ENCODE measurements at regions not wholly inside any gene's neighbourhood (a gene's known extent, or its start where the extent isn't known, plus 50 kb on each side); places are given as distances from the start of the nearest gene placed in this dataset.
"Not testable (repeated sequence)": the region's sequence is repeated elsewhere in the genome, so short reads cannot be mapped to it uniquely, and the experiment has no call there.

DNA sequence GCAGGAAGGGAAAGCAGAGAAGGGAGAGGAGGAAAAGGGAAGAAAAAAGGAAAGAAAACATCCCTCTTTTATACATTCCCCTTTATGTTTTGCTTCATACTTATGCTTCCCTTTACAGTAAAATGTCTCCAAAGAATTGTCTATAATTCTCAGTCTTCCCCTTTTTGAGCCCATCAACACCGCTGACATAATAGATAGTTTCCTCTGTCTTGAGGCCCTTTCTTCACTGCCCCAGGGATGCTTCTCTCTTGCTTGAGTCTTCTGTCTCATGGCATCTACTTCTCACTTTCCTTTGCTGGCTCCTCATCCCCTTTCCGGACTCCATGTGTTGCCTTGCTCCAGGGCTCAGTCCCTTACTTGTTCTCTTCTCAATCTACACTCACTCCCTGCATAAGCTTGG lies 99.7 kb upstream of the DAZL start:
- in situ Hi-C loops (cut with HindIII; ENCODE audit: low sequenced_read_pairs), result no loop called here

DNA sequence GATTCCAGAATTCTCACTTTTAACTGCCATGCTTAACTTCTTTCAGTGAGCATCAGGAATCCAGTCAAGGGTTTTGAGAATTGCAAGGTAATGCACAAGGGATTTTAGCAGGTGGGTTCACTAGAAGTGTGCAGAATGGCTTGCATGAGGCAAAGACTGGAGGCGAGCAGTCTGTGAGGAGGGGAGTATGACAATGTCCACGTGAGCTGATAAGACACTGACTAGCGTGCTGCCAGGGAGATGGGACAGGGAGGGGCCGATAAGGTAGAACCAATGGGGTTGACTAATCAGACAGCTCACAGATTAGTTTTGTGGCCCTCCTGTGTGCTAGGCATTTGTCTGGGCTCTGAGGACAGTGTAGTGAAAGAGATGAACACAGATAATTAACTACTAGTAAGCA lies 102.0 kb upstream of the DAZL start:
- in situ Hi-C loops (cut with HindIII; ENCODE audit: low sequenced_read_pairs), result no loop called here

DNA sequence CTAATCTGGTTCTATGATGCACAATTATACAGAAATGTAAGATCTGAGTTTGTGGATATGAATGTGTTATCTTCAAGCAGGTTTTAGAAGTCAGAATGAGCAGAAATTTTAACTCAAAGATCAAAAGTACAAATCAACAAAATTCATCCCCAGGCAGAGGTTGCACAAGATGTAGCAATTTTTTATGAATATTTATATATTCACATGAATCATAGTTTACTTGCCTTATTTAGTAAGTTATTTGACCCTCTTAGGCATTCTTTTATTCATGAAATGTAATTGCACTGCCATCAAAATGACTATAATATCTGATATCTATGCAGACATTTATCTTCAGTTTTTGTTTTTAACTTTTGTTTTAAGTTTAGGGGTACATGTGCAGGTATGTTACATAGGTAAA lies 103.1 kb upstream of the DAZL start:
- in situ Hi-C loops (cut with HindIII; ENCODE audit: low sequenced_read_pairs), result no loop called here

DNA sequence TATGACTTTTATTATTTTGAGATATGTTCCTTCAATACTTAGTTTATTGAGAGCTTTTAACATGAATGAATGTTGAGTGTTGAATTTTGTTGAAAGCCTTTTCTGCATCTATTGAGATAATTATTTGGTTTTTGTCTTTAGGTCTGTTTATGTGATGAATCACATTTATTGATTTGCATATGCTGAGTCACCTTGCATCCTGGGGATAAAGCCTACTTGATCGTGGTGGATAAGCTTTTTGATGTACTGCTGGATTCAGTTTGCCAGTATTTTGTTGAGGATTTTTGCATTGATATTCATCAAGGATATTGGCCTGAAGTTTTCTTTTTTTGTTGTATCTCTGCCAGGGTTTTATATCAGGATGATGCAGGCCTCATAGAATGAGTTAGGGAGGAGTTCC lies 106.5 kb upstream of the DAZL start:
- in situ Hi-C loops (cut with HindIII; ENCODE audit: low sequenced_read_pairs), result not testable (repeated sequence)

DNA sequence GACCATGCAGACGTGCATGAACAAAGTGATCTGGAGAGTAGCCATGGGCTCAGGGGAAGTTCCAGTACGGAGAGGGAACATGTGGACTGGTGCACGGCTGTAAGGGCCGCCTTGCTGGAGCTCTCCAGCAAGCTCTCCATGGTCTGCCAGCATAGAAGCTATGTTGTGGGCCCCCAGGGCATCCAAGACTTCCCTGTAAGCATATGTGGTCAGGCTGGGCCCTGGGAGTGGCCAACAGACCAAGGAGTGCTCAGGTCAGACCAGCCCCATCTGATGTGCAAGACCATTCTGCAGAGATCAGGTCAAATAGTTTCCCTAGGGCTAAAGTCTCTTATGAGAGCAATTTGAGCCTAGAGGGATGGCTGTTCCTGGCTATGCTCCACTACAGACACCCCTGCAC lies 110.1 kb upstream of the DAZL start:
- in situ Hi-C loops (cut with HindIII; ENCODE audit: low sequenced_read_pairs), result no loop called here

DNA sequence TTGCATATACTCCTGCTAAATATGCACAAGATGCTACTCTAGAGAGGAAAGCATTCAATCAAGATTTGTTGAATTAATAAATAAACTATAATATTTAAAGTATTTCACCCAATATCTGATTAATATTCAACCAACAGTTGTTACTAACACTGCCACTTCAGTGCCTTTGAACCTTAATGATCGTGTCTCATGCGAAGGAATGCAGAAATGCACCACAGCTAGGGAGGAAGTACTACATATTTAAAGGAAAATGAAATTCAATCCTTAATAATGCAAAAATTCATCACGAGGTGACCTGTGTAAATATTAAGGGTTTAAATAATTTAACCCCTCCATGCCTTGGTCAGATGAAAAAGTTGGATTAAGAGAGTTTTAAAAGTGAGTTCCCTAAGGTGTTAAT lies 114.2 kb upstream of the DAZL start:
- in situ Hi-C loops (cut with HindIII; ENCODE audit: low sequenced_read_pairs), result no loop called here

DNA sequence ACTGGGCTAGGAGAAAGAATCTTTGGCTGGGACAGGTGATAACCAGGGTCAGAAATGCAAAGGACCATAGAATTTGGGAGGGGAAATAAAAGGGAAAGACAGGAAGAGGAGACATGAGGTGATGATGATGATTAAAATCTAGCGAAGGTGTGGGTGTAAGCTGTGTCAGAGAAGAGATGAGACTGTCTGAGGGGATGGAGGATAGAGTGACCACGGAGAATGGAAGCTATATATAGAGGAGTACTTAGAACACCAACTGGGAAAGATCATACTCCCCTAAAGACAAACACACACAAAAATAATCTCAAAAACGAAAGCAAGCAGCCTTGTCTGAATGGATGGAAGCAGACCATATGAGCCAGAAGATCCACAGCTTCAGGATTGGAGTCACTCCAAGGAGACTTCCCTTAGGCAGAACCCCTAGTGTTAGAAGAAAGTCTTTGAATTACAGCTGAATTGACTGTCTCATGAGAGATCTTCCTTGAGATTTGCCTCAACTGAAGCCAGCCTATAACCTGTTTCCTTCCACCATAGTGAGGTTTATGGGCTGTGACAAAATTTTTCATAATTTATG lies 115.2 kb upstream of the DAZL start:
- in situ Hi-C loops (cut with HindIII; ENCODE audit: low sequenced_read_pairs), result no loop called here

DNA sequence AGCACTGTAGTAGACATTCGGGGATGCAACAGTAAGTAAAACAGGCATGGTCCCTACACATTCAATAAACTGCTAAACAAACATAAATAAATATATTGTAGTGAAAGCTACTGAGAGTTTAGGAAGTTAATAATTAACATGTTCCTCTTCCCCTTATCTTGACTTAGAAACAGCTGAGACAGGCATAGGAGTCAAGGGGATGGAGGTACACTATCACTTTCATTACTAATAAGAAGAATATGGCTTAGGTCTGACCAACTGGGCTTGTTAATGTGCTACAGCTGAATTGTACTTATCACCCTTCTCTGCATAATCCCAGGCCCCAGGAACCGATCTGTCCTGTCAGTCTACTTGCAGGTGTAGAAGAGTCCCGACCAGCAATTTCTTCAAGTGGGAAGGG lies 116.3 kb upstream of the DAZL start:
- in situ Hi-C loops (cut with HindIII; ENCODE audit: low sequenced_read_pairs), result no loop called here

DNA sequence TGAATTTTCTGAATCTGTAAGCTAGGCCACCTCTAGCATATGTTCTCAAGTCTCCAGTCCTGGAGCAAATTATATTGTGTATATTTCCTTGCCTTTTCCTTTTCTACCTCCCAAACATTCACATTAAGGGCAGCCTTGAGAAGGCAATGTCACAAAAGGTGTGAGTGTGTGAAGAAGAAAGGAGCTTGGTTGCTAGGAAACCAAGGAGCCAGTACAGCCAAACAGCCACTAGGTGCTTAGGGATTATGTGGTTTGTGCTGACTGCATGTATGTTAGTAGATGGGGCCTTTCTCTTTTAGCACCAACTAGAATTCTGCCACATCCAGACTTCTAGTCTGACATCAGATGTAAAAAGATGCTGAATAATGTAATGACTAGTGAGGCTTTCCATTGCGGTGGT lies 118.8 kb upstream of the DAZL start:
- in situ Hi-C loops (cut with HindIII; ENCODE audit: low sequenced_read_pairs), result no loop called here

DNA sequence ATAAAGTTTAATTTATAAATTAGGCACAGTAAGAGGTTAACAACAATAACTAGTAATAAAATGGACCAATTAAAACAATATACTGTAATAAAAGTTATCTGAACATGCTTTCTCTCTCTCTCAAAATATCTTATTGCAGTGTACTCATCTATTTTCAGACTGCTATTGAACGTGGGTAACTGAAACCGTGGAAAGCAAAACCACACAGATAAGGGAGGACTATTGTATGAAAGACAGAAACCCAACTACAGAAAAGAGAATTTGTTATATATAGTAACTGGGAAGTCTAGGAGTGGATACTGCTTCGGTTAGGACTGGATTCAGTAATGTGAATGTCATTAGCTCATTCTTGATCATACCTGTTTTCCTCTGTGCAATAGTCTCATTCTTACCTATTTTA lies 119.3 kb upstream of the DAZL start:
- in situ Hi-C loops (cut with HindIII; ENCODE audit: low sequenced_read_pairs), result no loop called here

DNA sequence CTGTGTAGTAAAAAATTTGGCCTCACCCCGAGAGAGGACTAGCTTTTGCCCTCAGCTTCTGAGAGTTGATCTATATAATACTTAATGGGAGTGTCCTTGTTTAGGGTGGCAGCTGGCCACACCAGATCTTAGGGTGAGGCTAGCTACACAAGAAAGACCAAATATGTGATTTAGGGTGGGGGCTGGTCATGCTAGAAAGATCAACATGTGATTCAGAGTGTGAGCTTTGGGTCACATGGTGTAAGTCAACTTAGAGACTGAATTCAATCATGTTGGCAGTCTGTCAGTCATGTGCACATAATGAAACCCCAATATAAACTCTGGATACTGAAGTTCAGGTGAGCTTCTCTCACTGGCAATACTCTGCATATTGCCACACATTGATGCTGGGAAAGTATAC lies 120.7 kb upstream of the DAZL start:
- in situ Hi-C loops (cut with HindIII; ENCODE audit: low sequenced_read_pairs), result no loop called here

DNA sequence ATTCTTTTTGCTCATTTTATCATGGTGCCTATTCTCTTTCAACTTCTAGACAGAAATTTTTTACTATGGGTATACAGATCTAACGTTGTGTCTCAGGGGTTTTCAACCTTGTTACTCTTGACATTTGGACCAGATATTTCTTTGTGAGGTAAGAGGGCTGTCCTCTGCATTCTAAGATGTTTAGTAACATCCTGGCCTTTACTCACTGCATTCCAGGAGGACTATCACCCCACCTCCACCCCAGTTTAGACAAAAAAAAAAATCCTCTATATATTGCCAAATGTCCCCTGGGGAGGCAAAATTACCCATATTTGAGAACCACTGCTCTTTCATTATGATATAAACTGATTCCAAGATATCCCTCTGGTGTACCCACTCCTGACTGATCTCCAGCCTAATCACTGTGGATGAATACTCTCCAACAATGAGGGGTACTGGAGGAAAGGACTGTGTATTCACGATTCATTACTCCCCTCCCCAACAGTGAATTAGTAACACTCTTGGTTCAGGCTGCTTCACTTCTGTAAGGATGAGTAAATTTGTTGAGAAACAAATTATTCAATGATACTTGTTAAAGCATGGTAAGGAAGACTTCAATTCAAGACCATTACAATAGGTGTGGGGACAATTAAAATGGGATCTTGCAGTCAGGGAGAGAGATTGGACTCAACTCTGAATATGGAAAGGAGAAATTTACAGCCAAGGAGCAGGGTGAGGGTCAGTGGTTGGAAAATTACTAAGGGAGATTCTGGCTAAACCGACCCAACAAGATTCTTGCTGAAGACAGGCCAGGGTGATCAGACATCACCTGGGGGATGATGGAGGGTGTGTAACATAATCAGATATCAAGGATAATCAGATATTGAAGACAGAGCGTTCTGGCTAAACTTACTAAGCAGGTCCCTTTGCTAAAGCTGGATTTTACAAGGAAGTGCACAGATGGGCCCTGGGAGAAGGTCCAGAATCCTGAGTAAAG lies 123.8 kb upstream of the DAZL start:
- in situ Hi-C loops (cut with HindIII; ENCODE audit: low sequenced_read_pairs), result no loop called here

DNA sequence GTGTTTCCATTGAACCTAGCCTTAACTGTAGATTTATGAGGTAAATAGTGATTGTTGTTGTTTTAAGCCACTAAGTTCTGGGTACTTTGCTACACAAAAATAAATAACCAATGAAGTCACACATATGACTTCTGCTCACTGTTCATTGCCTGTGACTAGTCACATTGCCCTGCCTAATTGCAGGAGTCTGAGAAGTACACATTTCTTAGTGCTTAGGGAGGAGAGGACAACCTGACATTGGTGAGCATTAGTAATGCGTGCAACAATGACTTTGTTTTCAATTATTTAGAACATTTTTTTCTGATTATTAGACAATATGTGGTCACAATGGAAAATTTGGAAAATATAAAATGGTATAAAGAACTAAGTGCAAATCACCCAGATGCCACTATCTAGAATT lies 133.2 kb upstream of the DAZL start:
- in situ Hi-C loops (cut with HindIII; ENCODE audit: low sequenced_read_pairs), result no loop called here

DNA sequence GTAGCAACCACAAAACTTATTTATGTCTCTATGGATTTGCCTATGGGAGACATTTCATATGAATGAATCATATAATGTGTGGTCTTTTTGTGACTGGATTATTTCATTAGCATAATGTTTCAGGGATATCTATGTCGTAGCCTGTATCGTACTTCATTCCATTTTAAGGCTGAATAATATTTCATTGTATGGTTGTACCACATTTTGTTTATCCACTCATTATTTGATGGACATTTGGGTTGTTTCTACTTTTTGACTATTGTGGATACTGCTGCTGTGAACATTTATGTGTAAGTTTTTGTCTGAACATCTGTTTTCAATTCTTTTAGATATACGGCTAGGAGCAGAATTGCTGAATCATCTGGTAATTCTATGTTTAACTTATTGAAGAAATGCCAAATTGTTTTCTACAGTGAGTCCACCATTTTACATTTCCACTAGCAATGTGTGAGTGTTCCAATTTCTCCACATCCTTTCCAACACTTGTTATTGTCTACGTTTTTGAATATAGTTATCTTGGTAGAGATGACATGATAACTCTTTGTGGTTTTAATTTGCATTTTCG lies 134.4 kb upstream of the DAZL start:
- in situ Hi-C loops (cut with HindIII; ENCODE audit: low sequenced_read_pairs), result no loop called here

DNA sequence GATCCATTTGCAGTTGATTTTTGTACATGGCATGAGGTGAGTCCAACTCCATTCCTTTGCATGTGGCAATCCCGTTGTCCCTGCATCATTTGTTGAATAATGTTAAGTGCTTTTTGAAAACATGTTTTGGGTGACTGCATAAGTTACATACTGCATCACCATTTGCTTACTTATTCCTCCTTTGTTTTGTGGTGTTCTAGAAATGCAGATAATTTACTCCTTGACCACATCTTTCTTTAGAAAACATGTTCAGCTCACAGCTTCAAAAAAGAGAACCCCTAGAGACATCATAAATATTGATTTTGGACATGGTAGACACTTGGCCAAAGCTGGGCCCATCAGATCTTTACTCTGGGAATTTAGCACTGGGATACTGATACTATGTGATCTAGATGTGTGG lies 135.3 kb upstream of the DAZL start:
- in situ Hi-C loops (cut with HindIII; ENCODE audit: low sequenced_read_pairs), result no loop called here

DNA sequence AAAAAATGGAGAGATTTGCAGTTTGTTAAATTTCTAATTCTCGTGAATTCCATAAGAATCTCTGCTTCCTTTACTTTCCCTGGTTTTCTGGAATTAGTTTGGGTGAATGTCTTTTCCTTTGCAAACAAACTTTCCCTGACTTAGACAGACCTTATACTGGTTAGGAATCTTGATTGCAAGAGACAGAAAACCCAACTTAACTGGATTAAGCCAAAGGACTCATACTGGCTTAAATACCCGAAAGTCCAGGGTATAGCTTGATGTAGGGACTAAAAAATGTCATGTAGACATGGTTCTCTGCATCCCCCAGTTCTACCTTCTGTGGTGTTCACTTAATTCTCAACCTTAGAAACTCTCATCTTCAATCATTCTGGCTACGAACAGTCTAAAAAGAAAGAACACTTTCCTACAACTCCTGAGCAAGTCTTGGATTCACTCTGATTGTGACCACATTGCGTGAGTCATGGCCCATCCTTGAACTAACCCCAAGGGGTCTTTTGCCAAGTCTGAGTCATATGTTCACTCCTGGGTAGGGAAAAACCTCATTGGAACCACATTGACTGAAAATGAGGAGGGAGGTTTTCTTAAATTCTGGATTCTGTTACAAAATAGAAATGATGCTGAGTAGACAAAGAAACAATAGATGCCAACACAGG lies 136.0 kb upstream of the DAZL start:
- in situ Hi-C loops (cut with HindIII; ENCODE audit: low sequenced_read_pairs), result no loop called here

DNA sequence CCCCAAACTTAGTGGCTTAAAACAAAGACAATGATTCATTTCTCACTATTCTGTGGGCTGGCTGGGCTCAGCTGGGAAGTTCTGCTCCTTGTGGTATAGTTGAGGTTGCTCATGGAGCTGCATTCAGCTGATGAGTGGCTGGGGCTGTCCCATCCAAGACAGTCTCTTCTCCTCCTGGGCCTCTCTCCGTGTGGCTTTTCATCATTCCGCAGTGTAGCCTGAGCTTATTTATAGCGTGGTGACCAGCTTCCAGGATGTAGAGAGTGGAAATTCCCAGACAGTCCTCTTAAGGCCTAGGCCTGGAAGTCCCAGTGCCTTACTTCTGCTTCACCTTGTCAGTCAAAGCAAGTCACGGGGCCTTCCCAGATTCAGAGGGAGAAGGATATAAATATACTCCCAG lies 136.7 kb upstream of the DAZL start:
- in situ Hi-C loops (cut with HindIII; ENCODE audit: low sequenced_read_pairs), result no loop called here

DNA sequence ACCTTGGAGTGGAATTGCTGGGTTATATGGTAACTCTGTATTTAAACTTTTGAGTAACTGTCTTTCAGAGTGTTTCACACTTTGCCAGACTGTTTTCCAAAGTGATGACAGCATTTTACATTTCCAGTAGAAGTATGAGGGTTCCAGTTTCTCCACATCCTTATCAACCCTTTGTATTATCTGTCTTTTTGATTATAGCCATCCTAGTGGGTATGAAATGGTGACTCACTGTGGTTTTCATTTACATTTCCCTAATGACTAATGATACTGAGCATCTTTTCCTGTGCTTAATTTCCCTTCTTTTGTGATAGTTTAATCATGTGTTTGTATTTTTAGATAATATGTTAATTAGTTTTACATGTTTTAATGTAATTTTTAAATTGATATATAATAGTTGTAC lies 138.1 kb upstream of the DAZL start:
- in situ Hi-C loops (cut with HindIII; ENCODE audit: low sequenced_read_pairs), result no loop called here

DNA sequence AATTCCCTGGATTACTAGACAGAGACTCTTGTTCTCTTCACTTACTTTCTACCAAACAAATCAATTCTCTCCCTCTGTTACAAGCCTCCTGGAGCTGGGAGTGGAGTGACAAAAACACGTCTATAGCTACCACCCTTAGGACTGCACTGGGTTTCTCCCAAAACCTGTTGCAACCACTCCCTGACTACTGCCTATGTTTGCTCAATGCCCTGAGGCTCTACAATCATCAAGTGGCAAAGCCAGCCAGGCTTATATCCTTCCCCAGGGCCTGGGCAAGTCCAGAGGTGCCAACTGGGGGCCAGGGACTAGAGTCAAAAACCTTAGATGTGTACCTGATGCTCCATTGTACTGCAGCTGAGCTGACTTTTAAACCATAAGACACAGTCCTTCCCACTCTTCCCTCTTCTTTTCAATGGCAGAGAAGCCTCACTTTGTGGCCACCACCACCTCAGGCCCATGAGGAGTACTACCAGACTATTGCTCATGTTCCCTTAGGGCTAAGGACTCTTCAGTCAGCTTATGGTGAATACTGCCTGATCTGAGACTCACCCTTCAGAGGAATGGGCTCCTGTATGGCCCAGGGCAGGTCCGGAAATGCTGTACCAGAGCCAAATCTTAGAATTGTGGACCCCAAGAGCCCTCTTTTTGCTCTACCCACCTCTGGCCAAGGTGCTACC lies 125.4 kb upstream of the PLCL2 start:
- in situ Hi-C loops (cut with HindIII; ENCODE audit: low sequenced_read_pairs), result no loop called here

DNA sequence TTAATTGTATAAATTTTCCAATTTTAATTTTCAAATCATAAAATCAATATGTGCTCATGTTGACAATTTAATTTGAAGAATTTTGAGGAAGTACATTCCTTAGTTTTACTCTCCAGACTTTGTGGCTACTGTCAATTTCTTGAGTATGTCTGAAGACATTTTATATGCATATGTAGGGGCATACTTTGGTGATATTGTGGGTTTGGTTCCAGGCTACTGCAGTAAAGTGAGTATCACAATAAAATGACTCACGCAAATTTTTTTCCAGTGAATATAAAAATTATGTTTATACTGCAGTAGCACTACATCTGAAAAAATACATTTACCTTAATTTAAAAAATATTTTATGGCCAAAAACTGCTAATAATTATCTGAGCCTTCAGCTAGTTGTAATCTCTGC lies 123.2 kb upstream of the PLCL2 start:
- in situ Hi-C loops (cut with HindIII; ENCODE audit: low sequenced_read_pairs), result loop anchor here (5.0 kb wide), 1 partner anchor 69 kb away; no protein-coding TSS in a partner anchor

DNA sequence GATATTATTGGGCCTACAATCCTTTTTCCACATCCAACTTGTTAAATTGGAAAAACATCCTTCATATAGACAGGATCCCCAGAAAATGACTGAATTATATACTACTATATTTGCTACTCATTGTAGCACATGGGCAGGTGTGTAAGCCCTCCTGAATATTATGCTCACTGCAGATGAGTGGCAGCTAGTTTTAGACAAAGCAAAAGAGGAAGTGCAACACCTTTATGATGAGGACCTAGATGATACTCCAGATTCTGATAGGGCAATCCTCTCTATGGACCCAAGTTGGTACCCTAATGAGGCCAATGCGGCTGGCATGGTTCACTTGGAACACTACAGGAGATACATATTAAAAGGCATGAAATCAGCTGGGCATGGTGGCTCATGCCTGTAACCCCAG lies 119.1 kb upstream of the PLCL2 start:
- in situ Hi-C loops (cut with HindIII; ENCODE audit: low sequenced_read_pairs), result no loop called here

Measured in endothelial cell of hepatic sinusoid (primary cell).